ENCODE measurements at regions not wholly inside any gene's neighbourhood (a gene's known extent, or its start where the extent isn't known, plus 50 kb on each side); places are given as distances from the start of the nearest gene placed in this dataset.

DNA sequence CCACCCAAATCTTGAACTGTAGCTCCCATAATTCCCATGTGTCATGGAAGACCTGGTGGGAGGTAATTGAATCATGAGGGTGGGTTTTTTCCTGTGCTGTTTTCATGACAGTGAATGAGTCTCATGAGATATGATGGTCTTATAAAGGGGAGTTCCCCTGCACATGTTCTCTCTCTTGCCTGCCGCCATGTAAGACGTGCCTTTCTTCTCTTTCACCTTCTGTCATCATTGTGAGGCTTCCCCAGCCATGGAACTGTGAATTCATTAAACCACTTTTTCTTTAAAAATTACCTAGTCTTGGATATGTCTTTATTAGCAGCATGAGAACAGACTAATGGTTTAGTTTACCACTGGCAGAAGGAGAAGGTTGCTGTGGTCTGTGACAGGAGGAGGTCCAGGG, 111.5 kb upstream of the RAB18 start:
- Histone ChIP-seq H3K36me3 (no peaks in the 10 kb centered on the region), H3K27me3 (peaks cover 0 to 13% (median 0%) of the 10 kb centered on the region in 7 donors), H3K4me1 (no peaks in the 10 kb centered on the region), H3K4me3 (no peak overlapping the region), H3K9me3 (peaks cover 0 to 5% (median 0%) of the 10 kb centered on the region in 11 donors), H3K27ac (no peak overlapping the region)
- no peak for DNase-seq
- ATAC-seq: no peak
- intact Hi-C loops (cut with DNase I): no loop called here
- TF ChIP-seq, protein P1, sequence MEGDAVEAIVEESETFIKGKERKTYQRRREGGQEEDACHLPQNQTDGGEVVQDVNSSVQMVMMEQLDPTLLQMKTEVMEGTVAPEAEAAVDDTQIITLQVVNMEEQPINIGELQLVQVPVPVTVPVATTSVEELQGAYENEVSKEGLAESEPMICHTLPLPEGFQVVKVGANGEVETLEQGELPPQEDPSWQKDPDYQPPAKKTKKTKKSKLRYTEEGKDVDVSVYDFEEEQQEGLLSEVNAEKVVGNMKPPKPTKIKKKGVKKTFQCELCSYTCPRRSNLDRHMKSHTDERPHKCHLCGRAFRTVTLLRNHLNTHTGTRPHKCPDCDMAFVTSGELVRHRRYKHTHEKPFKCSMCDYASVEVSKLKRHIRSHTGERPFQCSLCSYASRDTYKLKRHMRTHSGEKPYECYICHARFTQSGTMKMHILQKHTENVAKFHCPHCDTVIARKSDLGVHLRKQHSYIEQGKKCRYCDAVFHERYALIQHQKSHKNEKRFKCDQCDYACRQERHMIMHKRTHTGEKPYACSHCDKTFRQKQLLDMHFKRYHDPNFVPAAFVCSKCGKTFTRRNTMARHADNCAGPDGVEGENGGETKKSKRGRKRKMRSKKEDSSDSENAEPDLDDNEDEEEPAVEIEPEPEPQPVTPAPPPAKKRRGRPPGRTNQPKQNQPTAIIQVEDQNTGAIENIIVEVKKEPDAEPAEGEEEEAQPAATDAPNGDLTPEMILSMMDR (IDR thresholded peaks at IDR 0.05): no peak
- 95 to 98% methylated on average over 2 of the region's 2 CpGs for WGBS, 2 donors

DNA sequence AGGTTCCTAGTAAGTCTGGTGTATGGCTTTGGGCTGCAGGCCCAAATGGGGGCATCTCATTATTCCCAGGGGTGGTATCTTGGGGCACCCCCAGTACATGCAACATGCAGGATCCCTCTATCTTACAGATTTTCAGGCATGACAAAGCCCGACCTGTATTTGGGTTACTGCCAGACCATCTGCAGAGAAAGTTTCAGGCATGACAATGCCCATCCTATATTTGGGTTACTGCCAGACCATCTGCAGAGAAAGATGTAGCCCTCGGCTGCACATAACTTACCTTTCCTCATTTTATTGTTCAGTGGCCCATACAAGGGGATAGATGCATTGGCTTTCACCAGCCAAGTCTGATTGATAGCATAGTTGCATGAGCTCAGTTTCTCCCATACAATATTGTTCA, 112.2 kb upstream of the RAB18 start:
- TF ChIP-seq, protein P1 (IDR thresholded peaks at IDR 0.05): no peak
- Histone ChIP-seq H3K9me3 (peaks cover 0 to 5% (median 0%) of the 10 kb centered on the region in 11 donors), H3K27ac (no peak overlapping the region), H3K4me3 (no peak overlapping the region), H3K27me3 (peaks cover 0 to 13% (median 0%) of the 10 kb centered on the region in 7 donors), H3K4me1 (no peaks in the 10 kb centered on the region), H3K36me3 (no peaks in the 10 kb centered on the region)
- ATAC-seq (no peak), DNase-seq (no peak)
- 78 to 81% methylated on average over 2 of the region's 2 CpGs for WGBS, 2 donors
- intact Hi-C loops (cut with DNase I): no loop called here

GRCh38 chr10:27391325-27391724, 112.8 kb upstream of the RAB18 start:
- no peak for DNase-seq
- TF ChIP-seq, protein P1 (IDR thresholded peaks at IDR 0.05): no peak

DNA sequence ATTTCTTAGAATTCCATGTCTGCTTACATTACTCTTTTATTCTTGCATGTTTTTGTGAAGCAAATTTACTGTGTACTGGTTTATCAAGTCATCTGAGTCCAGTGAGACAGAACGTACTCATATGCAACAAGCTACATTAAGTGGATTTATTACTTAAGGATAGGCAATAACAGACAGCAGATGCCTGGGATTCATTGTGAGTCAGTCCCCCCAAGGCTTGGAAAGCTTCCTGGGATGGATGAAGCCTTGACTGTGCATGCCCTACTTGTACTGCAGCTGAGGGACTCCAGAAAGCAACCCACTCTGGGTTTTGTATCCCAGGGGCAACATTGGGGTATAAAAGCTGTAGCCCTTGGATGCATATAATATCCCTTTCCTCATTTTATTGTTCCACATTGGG, 113.4 kb upstream of the RAB18 start:
- 79 to 91% methylated on average over 1 of the region's 1 CpG for WGBS, 2 donors
- Histone ChIP-seq H3K4me3 (no peak overlapping the region), H3K4me1 (no peaks in the 10 kb centered on the region), H3K36me3 (no peaks in the 10 kb centered on the region), H3K9me3 (peaks cover 0 to 5% (median 0%) of the 10 kb centered on the region in 11 donors), H3K27me3 (peaks cover 0 to 13% (median 0%) of the 10 kb centered on the region in 7 donors), H3K27ac (no peak overlapping the region)
- ATAC-seq (no peak), DNase-seq (no peak)
- TF ChIP-seq, protein P1 (IDR thresholded peaks at IDR 0.05): no peak
- intact Hi-C loops (cut with DNase I): no loop called here

More at GRCh38 chr10:27391325-27391724, 112.8 kb upstream of the RAB18 start:
- no peak overlapping the region for H3K27ac ChIP-seq
- H3K36me3 ChIP-seq: no peaks in the 10 kb centered on the region
- 88 to 98% methylated on average over 1 of the region's 1 CpG for whole genome bisulfite sequencing, 2 donors
- peaks cover 0 to 13% (median 0%) of the 10 kb centered on the region in 7 donors for H3K27me3 ChIP-seq
- H3K9me3 ChIP-seq: peaks cover 0 to 5% (median 0%) of the 10 kb centered on the region in 11 donors
- H3K4me3 ChIP-seq: no peak overlapping the region
- no peaks in the 10 kb centered on the region for H3K4me1 ChIP-seq
- intact Hi-C loops (cut with DNase I): no loop called here
- no peak for ATAC-seq
